Activated naive CD8-positive, alpha-beta T cell (primary cell): ENCODE measurements at regions not wholly inside any gene's neighbourhood (a gene's known extent, or its start where the extent isn't known, plus 50 kb on each side); places are given as distances from the start of the nearest gene placed in this dataset.
"Not testable (repeated sequence)": the region's sequence is repeated elsewhere in the genome, so short reads cannot be mapped to it uniquely, and the experiment has no call there.

Source experiments
- H3K27ac Mint-ChIP-seq: one replicate; pipeline ENCODE4 v1.8.0; 2021; ENCODE audit warnings: mixed read lengths
- H3K27me3 Mint-ChIP-seq: one replicate; pipeline ENCODE4 v1.8.0; 2021; ENCODE audit warnings: mixed read lengths
- H3K36me3 Mint-ChIP-seq: one replicate; pipeline ENCODE4 v1.8.0; 2021; ENCODE audit warnings: mixed read lengths
- H3K4me1 Mint-ChIP-seq: one replicate; pipeline ENCODE4 v1.8.0; 2021; ENCODE audit warnings: low read depth, mixed read lengths
- H3K4me3 Mint-ChIP-seq: one replicate; pipeline ENCODE4 v1.8.0; 2021; ENCODE audit warnings: mild to moderate bottlenecking, mixed read lengths
- H3K9me3 Mint-ChIP-seq: one replicate; pipeline ENCODE4 v1.8.0; 2021; ENCODE audit warnings: low read depth, mixed read lengths

GRCh38 chr1:189755100-189755499 lies 722.6 kb downstream of the BRINP3 start:
- not testable (repeated sequence) for H3K36me3 Mint-ChIP-seq, H3K9me3 Mint-ChIP-seq, H3K4me3 Mint-ChIP-seq, H3K4me1 Mint-ChIP-seq, H3K27ac Mint-ChIP-seq, H3K27me3 Mint-ChIP-seq

DNA sequence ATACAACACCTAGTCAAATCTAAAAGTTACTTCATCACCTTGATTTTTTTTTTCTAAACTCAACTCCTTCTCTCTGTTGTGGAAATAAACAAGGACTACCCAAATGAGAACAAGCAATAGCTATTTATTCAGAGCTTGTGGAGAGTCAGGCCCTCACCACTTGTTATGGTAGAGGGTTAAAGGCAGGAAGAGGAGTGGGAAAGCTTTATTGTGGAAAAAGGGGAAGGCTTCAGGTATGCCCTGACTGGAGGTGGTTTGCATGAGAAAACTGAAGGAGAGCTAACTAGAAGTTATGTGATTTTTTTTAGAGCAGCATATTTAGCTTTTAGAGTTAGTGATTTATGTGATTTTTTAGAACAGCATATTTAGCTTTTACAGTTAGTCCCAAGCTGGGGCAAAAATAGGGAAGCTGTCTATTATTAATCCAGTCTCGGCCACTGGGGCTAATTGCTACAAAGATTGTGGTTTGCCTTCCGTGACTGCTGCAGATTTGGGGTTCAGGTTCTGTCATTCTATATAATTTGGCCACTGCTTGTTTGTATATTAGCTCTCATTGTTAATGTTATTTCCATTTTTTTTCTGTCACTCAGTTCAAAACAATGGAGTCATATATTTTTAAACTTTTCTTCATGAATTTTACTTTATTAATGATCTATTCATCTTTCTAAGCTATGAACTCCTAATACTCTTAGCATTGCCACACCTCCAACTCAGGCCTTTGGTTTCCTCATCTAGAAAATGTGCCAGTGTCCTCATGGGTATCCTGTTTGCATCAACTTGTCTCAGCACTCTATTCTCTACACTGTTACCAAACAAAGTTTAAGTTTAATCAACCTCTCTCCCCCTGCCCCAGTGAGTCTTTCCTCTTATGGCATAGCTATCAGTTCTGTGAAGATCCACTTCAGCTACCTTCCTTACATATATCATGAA lies 713.0 kb downstream of the BRINP3 start:
- Mint-ChIP-seq H3K27ac (no peak overlapping the region), H3K9me3 (peaks cover 23% of the 10 kb centered on the region), H3K36me3 (no peaks in the 10 kb centered on the region), H3K27me3 (no peaks in the 10 kb centered on the region), H3K4me1 (no peaks in the 10 kb centered on the region), H3K4me3 (no peak overlapping the region)

DNA sequence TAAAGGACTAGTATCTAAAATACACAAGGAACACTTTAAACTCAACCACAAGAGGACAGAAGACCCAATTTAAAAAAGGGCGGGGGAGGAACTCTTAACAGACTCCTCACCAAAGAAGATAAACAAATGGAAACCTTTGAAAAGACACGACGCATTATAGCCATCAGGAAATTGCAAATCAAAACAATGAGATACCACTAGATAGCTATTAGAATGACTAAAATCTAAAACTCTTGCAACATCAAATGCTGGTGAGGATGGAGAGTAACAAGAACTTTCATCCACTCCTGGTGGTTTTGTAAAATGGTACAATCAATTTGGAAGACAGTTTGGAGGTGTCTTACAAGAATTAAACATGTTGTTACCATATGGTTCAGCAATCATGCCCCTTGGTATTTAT lies 708.2 kb downstream of the BRINP3 start:
- Mint-ChIP-seq H3K27me3 (no peaks in the 10 kb centered on the region), H3K4me3 (no peak overlapping the region), H3K36me3 (no peaks in the 10 kb centered on the region), H3K9me3 (peaks cover 29% of the 10 kb centered on the region), H3K4me1 (no peaks in the 10 kb centered on the region), H3K27ac (no peak overlapping the region)

DNA sequence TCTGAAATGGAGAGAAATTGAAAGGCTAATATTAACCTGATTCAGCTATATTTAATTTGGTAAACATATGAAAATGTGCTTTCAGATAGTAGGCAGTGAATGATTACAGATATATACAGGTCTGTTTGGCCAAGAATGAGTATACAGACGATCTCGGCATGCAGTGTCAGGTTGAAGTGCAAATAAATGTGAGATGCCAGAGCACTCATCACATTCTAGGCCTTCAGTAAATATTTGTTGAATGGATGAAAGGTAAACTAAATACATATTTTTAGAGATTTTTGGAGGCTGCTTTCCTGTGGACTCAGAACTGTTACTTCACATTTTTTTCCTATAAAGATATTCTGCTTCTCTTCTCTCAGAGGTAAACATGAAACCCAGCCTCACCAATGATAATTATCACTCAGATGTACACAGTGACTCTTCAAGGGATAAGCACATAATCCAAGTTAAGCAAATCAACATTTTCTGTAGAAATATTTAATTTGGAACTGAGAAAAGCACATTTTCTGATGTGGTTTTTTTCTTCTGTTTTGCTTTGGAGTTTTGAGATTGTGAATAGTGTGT lies 702.9 kb downstream of the BRINP3 start:
- Mint-ChIP-seq H3K27me3 (no peaks in the 10 kb centered on the region), H3K9me3 (peaks cover 19% of the 10 kb centered on the region), H3K27ac (no peak overlapping the region), H3K4me3 (no peak overlapping the region), H3K36me3 (no peaks in the 10 kb centered on the region), H3K4me1 (no peaks in the 10 kb centered on the region)

DNA sequence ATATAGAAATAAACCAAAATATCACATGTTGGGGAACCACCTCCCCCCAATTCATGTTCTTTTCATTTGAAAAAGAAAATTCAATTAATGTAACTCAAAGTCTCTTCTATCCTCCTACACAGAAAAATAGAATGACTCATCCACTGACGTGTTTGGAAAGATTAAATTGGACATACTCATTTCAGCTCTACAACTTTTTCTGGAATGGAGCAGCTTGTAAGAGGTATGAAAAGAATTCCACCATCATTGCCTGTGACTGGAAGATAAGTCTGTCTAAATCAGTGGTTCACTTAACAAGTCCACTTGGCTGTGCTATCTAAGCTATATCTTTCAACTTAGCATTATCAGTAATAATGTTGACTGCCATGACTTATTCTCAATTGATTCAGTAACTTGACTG lies 702.3 kb downstream of the BRINP3 start:
- Mint-ChIP-seq H3K4me1 (no peaks in the 10 kb centered on the region), H3K4me3 (no peak overlapping the region), H3K9me3 (peaks cover 16% of the 10 kb centered on the region), H3K36me3 (no peaks in the 10 kb centered on the region), H3K27me3 (no peaks in the 10 kb centered on the region), H3K27ac (no peak overlapping the region)

DNA sequence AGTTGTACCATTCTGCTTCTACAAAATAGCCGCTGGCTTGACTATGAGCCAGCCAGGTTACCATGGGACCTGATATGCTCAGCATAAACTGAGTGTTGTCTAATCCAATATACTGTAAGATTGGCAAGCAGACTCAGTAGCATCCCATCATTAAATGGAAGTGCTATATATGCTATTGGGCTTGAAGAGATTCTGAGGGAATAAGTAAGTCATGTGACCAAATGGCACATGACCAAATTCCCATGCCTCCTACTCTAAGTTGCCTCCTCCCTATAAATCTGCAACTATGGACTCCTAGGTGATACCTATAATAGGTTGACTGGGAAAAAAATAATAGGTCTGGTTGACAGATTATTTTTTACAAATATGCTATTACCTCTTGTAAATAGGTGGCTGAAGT lies 698.6 kb downstream of the BRINP3 start:
- Mint-ChIP-seq H3K4me1 (no peaks in the 10 kb centered on the region), H3K27me3 (no peaks in the 10 kb centered on the region), H3K4me3 (no peak overlapping the region), H3K27ac (no peak overlapping the region), H3K9me3 (peaks cover 11% of the 10 kb centered on the region), H3K36me3 (no peaks in the 10 kb centered on the region)

DNA sequence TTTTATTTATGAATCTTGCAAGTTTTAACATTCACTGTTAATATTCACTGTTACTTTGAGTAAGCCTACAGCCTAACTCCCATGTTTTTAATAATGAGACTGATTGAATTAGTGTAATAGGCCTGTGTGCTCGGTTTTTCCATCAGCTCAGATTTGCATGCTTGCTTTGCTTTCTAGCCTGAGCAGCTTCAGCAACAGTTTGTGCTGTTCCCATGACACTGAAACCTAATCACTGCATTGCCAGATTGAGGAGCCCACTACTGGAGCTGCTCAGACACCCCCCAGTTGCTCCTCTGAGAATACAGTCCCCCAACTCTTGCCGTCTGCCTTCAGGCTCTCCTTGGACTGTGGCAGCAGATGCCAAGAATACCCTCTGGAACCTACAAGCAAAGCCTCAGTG lies 695.4 kb downstream of the BRINP3 start:
- H3K27ac Mint-ChIP-seq, result no peak overlapping the region
- peaks cover 8% of the 10 kb centered on the region for H3K9me3 Mint-ChIP-seq
- no peak overlapping the region for H3K4me3 Mint-ChIP-seq
- H3K27me3 Mint-ChIP-seq, result no peaks in the 10 kb centered on the region
- no peaks in the 10 kb centered on the region for H3K4me1 Mint-ChIP-seq
- no peaks in the 10 kb centered on the region for H3K36me3 Mint-ChIP-seq

- no peaks in the 10 kb centered on the region for H3K27me3 Mint-ChIP-seq
- no peaks in the 10 kb centered on the region for H3K4me1 Mint-ChIP-seq
- no peak overlapping the region for H3K4me3 Mint-ChIP-seq
- H3K9me3 Mint-ChIP-seq, result peaks cover 3% of the 10 kb centered on the region
- no peaks in the 10 kb centered on the region for H3K36me3 Mint-ChIP-seq
- H3K27ac Mint-ChIP-seq, result no peak overlapping the region
These were observed 694.2 kb downstream of the BRINP3 start for GRCh38 chr1:189783456-189783855.

DNA sequence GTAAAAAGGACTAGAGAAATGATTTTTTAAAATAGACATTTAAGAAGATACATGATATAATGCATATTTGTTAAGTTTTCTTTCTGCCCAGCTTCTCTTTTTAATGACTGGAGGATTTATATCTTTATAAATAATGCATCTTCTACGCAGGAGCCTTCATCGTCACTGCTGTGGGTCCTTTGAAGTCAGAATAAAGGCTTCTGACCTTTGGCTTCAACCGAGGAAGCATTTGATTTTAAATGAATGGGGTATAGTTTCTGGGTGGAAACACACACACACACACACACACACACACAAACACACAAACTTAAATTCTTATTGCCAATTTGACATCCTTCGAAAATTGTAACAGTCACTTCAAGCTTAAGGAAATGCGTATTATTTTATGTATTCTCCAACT lies 690.9 kb downstream of the BRINP3 start:
- Mint-ChIP-seq H3K27me3 (no peaks in the 10 kb centered on the region), H3K36me3 (no peaks in the 10 kb centered on the region), H3K9me3 (peaks cover 4% of the 10 kb centered on the region), H3K27ac (no peak overlapping the region), H3K4me1 (no peaks in the 10 kb centered on the region), H3K4me3 (no peak overlapping the region)

GRCh38 chr1:189787201-189787600 lies 690.5 kb downstream of the BRINP3 start:
- Mint-ChIP-seq H3K4me3 (no peak overlapping the region), H3K27ac (no peak overlapping the region), H3K27me3 (no peaks in the 10 kb centered on the region), H3K9me3 (peaks cover 4% of the 10 kb centered on the region), H3K4me1 (no peaks in the 10 kb centered on the region), H3K36me3 (no peaks in the 10 kb centered on the region)

- no peaks in the 10 kb centered on the region for H3K4me1 Mint-ChIP-seq
- no peaks in the 10 kb centered on the region for H3K27me3 Mint-ChIP-seq
- no peak overlapping the region for H3K4me3 Mint-ChIP-seq
- no peak overlapping the region for H3K27ac Mint-ChIP-seq
- peaks cover 4% of the 10 kb centered on the region for H3K9me3 Mint-ChIP-seq
- no peaks in the 10 kb centered on the region for H3K36me3 Mint-ChIP-seq
These were observed 687.3 kb downstream of the BRINP3 start for GRCh38 chr1:189790335-189790734.

GRCh38 chr1:189803364-189803763 lies 674.3 kb downstream of the BRINP3 start:
- H3K4me3 Mint-ChIP-seq, result no peak overlapping the region
- H3K27ac Mint-ChIP-seq, result no peak overlapping the region
- H3K9me3 Mint-ChIP-seq, result peaks cover 13% of the 10 kb centered on the region
- H3K4me1 Mint-ChIP-seq, result no peaks in the 10 kb centered on the region
- no peaks in the 10 kb centered on the region for H3K27me3 Mint-ChIP-seq
- no peaks in the 10 kb centered on the region for H3K36me3 Mint-ChIP-seq

GRCh38 chr1:189804352-189804751 lies 673.3 kb downstream of the BRINP3 start:
- H3K27ac Mint-ChIP-seq, result no peak overlapping the region

DNA sequence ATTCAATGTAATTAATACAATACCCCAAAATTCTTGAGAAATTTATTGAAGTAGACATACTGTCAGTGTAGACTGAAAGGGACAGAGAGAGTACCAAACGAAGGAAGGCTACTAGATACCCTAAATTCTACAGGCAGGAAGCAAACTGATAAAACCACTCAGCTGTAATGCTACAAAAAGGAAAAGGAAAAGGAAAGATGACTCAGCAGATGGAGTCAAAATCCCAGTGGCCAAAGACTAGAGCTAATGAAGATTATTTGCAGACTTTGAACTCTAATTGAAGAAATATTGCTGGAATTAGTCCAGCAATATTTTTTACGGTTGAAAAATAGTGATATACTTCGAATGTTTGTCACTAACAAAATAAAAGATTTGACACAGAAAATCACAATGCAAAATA lies 671.9 kb downstream of the BRINP3 start:
- Mint-ChIP-seq H3K36me3 (no peaks in the 10 kb centered on the region), H3K4me1 (no peaks in the 10 kb centered on the region)

More at GRCh38 chr1:189804352-189804751, 673.3 kb downstream of the BRINP3 start:
- no peak overlapping the region for H3K4me3 Mint-ChIP-seq
- peaks cover 16% of the 10 kb centered on the region for H3K9me3 Mint-ChIP-seq
- no peaks in the 10 kb centered on the region for H3K27me3 Mint-ChIP-seq
- no peaks in the 10 kb centered on the region for H3K4me1 Mint-ChIP-seq
- H3K36me3 Mint-ChIP-seq, result no peaks in the 10 kb centered on the region

GRCh38 chr1:189810639-189811038 lies 667.0 kb downstream of the BRINP3 start:
- not testable (repeated sequence) for H3K27ac Mint-ChIP-seq, H3K4me3 Mint-ChIP-seq, H3K4me1 Mint-ChIP-seq, H3K27me3 Mint-ChIP-seq, H3K36me3 Mint-ChIP-seq
- H3K9me3 Mint-ChIP-seq, result peaks cover 13% of the 10 kb centered on the region

More for the DNA sequence above, 671.9 kb downstream of the BRINP3 start:
- Mint-ChIP-seq H3K4me3 (no peak overlapping the region), H3K9me3 (peaks cover 15% of the 10 kb centered on the region), H3K27me3 (no peaks in the 10 kb centered on the region), H3K27ac (no peak overlapping the region)

- Mint-ChIP-seq H3K4me3 (no peak overlapping the region), H3K27ac (no peak overlapping the region), H3K9me3 (peaks cover 13% of the 10 kb centered on the region), H3K27me3 (no peaks in the 10 kb centered on the region), H3K36me3 (no peaks in the 10 kb centered on the region), H3K4me1 (no peaks in the 10 kb centered on the region)
These were observed 665.7 kb downstream of the BRINP3 start for GRCh38 chr1:189811960-189812359.
